GM20000 (cell line): ENCODE measurements at regions not wholly inside any gene's neighbourhood (a gene's known extent, or its start where the extent isn't known, plus 50 kb on each side); places are given as distances from the start of the nearest gene placed in this dataset.
A peak's percentile ranks its signal among the peaks of the same experiment; 100 is the strongest.

Source experiments
- DNase-seq: peaks from one replicate; pipeline ENCODE4 v3.0.0; 2012; ENCODE audit warnings: low spot score
- CTCF ChIP-seq: IDR thresholded peaks from 2 replicates; pipeline ENCODE4 v1.5.1; 2012; ENCODE audit warnings: mild to moderate bottlenecking, control low read depth; ENCODE audit errors: extremely low read depth, missing control alignments

- DNase-seq: peak; percentile 50
Measured at GRCh38 chr2:105576440-105577241, 168.1 kb upstream of the NCK2 start.

GRCh38 chr2:105576050-105576439, 168.7 kb upstream of the NCK2 start:
- no peak for TF ChIP-seq CTCF
- no peak for DNase-seq

More at GRCh38 chr2:105576440-105577241, 168.1 kb upstream of the NCK2 start:
- TF ChIP-seq CTCF: peak; percentile 36

- no peak for DNase-seq
- TF ChIP-seq CTCF: no peak
Measured at GRCh38 chr2:105575499-105576025, 169.2 kb upstream of the NCK2 start.

GRCh38 chr2:105574796-105575344, 169.8 kb upstream of the NCK2 start:
- TF ChIP-seq CTCF: no peak
- no peak for DNase-seq

- no peak for TF ChIP-seq CTCF
- DNase-seq: no peak
Measured at GRCh38 chr2:105573910-105574655, 170.6 kb upstream of the NCK2 start.

- TF ChIP-seq CTCF: no peak
- no peak for DNase-seq
Measured at GRCh38 chr2:105573490-105573889, 171.2 kb upstream of the NCK2 start.
